GM12892 (cell line): ENCODE measurements at regions not wholly inside any gene's neighbourhood (a gene's known extent, or its start where the extent isn't known, plus 50 kb on each side); places are given as distances from the start of the nearest gene placed in this dataset.

Experiments used
- POLR2A ChIP-seq: IDR thresholded peaks from 2 replicates; pipeline ENCODE4 v1.6.1; 2011; ENCODE audit warnings: low read depth, low read length, control low read depth
- POLR2AphosphoS5 ChIP-seq: IDR thresholded peaks from 2 replicates; pipeline ENCODE4 v1.6.1; 2011; ENCODE audit warnings: low read depth, low read length, control low read depth
- TAF1 ChIP-seq: IDR thresholded peaks from 2 replicates; pipeline ENCODE4 v1.6.1; 2011; ENCODE audit warnings: low read depth, mild to moderate bottlenecking, control low read depth, low read length, borderline replicate concordance

- TF ChIP-seq POLR2AphosphoS5 (no peak), TAF1 (no peak), POLR2A (no peak)
Observed at GRCh38 chr3:124456506-124456905, 273.7 kb upstream of the UMPS start.
